Peyer's patch (tissue), 4 donors: ENCODE measurements at regions not wholly inside any gene's neighbourhood (a gene's known extent, or its start where the extent isn't known, plus 50 kb on each side); places are given as distances from the start of the nearest gene placed in this dataset.

ENCODE experiments used
- DNase-seq, 3 donors: peaks; one replicate each; pipeline ENCODE4 v3.0.0-alpha.2; 2017 to 2019
- H3K27ac ChIP-seq, 4 donors: fragments of 200-600 bp; sonication (generic); one replicate each; pipeline ENCODE4 v1.5.1; 2016 to 2019
- H3K27me3 ChIP-seq, 2 donors: fragments of 200-600 bp; sonication (generic); one replicate each; pipeline ENCODE4 v1.5.1; 2019
- H3K36me3 ChIP-seq, 3 donors: fragments of 200-600 bp; sonication (generic); one replicate each; pipeline ENCODE4 v1.5.1; 2016 to 2019
- H3K4me1 ChIP-seq, 4 donors: fragments of 200-600 bp; sonication (generic); one replicate each; pipeline ENCODE4 v1.5.1; 2016 to 2019
- H3K4me3 ChIP-seq, 4 donors: fragments of 200-600 bp; sonication (generic); 1 replicate in 3 of 4; 2 replicates in 1 of 4; pipeline ENCODE4 v1.5.1; 2016 to 2019; ENCODE audit warnings: mild to moderate bottlenecking in 1 of 4
- H3K9me3 ChIP-seq, 4 donors: fragments of 200-600 bp; sonication (generic); one replicate each; pipeline ENCODE4 v1.5.1; 2016 to 2019; ENCODE audit warnings: mild to moderate bottlenecking in 1 of 4
- POLR2A ChIP-seq, 2 donors: fragments of 450-650 bp; IDR thresholded peaks; one replicate each; pipeline ENCODE4 v1.5.1; 2017; ENCODE audit warnings: antibody characterized with exemption in 2 of 2, mild to moderate bottlenecking in 2 of 2, moderate library complexity in 2 of 2
- TF ChIP-seq, protein P1 (sequence below), 6 experiments: fragments of 450-650 bp in 4 of 6; fragments of 200-600 bp in 2 of 6; sonication (generic) in 1 of 6; IDR thresholded peaks; one replicate each; pipeline ENCODE4 v1.5.1; 2017 to 2019; ENCODE audit warnings: antibody characterized with exemption in 6 of 6, mild to moderate bottlenecking in 3 of 6, moderate library complexity in 1 of 6

DNA sequence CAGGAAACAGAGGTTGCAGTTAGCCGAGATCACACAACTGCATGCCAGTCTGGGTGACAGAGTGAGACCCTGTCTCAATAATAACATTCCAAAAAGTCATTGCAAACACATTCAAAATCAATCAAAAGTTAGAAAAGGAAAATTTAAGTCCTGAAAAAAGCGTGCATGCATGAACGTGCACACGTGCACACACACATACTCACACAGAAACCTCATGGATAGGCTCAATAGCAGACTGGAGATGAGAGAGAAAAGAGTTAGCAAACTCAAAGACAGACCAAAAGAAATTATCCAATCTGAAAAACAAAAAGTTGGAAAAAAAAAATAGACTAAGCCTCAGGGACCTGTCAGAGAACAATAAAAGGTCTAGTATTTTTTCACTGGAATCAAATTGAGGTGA lies 1005.6 kb downstream of the TBC1D22A start:
- no peak overlapping the region for H3K27ac ChIP-seq
- TF ChIP-seq, protein P1, sequence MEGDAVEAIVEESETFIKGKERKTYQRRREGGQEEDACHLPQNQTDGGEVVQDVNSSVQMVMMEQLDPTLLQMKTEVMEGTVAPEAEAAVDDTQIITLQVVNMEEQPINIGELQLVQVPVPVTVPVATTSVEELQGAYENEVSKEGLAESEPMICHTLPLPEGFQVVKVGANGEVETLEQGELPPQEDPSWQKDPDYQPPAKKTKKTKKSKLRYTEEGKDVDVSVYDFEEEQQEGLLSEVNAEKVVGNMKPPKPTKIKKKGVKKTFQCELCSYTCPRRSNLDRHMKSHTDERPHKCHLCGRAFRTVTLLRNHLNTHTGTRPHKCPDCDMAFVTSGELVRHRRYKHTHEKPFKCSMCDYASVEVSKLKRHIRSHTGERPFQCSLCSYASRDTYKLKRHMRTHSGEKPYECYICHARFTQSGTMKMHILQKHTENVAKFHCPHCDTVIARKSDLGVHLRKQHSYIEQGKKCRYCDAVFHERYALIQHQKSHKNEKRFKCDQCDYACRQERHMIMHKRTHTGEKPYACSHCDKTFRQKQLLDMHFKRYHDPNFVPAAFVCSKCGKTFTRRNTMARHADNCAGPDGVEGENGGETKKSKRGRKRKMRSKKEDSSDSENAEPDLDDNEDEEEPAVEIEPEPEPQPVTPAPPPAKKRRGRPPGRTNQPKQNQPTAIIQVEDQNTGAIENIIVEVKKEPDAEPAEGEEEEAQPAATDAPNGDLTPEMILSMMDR (IDR thresholded peaks at IDR 0.05) = no peak
- TF ChIP-seq POLR2A (IDR thresholded peaks at IDR 0.05) = no peak
- H3K4me1 ChIP-seq = no peaks in the 10 kb centered on the region
- no peak overlapping the region for H3K4me3 ChIP-seq
- H3K9me3 ChIP-seq = no peaks in the 10 kb centered on the region
- H3K27me3 ChIP-seq = no peaks in the 10 kb centered on the region
- no peak for DNase-seq
- H3K36me3 ChIP-seq = no peaks in the 10 kb centered on the region

DNA sequence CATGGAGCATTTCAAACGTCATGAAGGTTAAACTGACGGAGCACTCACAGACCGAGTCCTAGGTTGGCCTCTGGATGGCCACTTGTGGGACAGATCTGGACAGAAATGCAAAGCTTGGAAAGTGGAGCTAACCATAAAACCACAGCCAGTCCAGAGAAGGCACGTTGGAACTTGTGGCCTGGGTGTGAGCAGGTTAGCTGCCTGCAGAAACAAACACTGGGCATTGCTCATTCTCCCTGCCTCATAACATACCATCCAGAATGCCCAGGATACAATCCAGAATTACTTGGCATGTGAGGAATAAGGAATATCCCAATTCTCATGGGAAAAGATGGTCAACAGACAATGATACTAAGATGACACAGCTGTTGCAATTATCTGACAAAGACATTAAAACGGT lies 1005.0 kb downstream of the TBC1D22A start:
- H3K27me3 ChIP-seq = no peaks in the 10 kb centered on the region
- DNase-seq = no peak
- H3K36me3 ChIP-seq = no peaks in the 10 kb centered on the region
- no peak overlapping the region for H3K27ac ChIP-seq
- H3K9me3 ChIP-seq = no peaks in the 10 kb centered on the region
- no peak for TF ChIP-seq POLR2A (IDR thresholded peaks at IDR 0.05)
- TF ChIP-seq, protein P1 (IDR thresholded peaks at IDR 0.05) = no peak
- no peak overlapping the region for H3K4me3 ChIP-seq
- H3K4me1 ChIP-seq = no peaks in the 10 kb centered on the region

DNA sequence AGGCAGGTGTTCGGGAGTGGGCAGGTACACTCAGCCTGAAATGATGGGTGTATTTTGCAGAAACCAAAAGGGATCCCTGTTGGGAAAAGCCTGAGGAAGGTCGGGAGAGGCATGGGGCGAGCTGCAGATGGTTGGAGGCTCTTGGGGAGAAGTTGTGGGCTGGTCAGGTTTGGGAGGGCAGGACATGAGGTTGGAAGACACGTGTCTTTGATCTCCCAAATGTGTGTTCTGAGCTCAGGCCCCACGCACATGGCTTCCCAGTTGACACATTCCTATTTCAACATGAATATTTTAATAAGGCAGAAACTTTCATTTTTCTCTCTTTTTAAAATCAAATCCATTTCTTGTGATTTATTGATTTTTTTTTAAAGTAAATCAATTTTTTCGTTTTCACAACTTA lies 1003.3 kb downstream of the TBC1D22A start:
- H3K9me3 ChIP-seq = no peaks in the 10 kb centered on the region
- no peak for TF ChIP-seq POLR2A (IDR thresholded peaks at IDR 0.05)
- no peaks in the 10 kb centered on the region for H3K4me1 ChIP-seq
- H3K27ac ChIP-seq = no peak overlapping the region
- no peaks in the 10 kb centered on the region for H3K27me3 ChIP-seq
- H3K4me3 ChIP-seq = no peak overlapping the region
- DNase-seq = no peak
- no peaks in the 10 kb centered on the region for H3K36me3 ChIP-seq

DNA sequence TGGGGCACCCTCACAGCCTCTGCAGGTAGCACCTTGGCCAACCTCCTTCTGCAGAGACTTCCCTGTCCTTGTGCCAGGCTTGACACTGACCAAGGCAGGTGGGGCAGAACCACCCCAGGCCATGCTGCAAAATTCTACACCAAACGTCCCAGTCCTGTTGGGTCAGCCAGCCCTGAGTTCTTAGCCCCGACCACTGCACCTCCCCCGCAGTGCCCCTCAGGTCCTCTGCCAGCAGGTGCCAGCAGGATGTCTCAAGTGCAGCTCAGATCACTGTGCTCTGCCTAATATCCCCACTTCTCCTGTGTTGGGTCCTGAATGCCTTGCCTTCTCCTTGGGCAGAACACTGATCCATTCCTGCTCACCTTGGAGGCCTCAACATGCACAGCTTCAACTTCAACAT lies 999.7 kb downstream of the TBC1D22A start:
- no peak overlapping the region for H3K4me3 ChIP-seq
- H3K9me3 ChIP-seq = no peaks in the 10 kb centered on the region
- no peaks in the 10 kb centered on the region for H3K27me3 ChIP-seq
- no peak for TF ChIP-seq POLR2A (IDR thresholded peaks at IDR 0.05)
- TF ChIP-seq, protein P1 (IDR thresholded peaks at IDR 0.05) = no peak
- H3K27ac ChIP-seq = no peak overlapping the region
- DNase-seq = no peak
- H3K36me3 ChIP-seq = no peaks in the 10 kb centered on the region
- H3K4me1 ChIP-seq = no peaks in the 10 kb centered on the region

DNA sequence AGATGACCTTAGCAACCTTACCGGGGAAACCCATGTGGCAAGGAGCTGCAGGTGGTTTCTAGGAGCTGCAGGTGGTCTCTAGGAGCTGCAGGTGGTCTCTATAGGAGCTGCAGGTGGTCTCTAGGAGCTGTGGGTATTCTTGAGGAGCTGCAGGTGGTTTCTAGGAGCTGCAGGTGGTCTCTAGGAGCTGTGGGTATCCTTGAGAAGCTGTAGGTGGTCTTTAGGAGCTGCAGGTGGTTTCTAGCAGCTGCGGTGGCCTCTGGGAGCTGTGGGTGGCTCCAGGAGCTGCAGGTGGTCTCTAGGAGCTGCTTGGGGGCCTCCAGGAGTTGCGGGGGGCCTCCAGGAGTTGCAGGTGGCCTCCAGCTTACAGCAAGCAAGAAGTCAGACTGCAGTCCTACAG lies 997.5 kb downstream of the TBC1D22A start:
- H3K4me3 ChIP-seq = no peak overlapping the region
- H3K27me3 ChIP-seq = no peaks in the 10 kb centered on the region
- no peak overlapping the region for H3K27ac ChIP-seq
- no peaks in the 10 kb centered on the region for H3K36me3 ChIP-seq
- no peaks in the 10 kb centered on the region for H3K9me3 ChIP-seq
- TF ChIP-seq, protein P1 (IDR thresholded peaks at IDR 0.05) = no peak
- no peak for TF ChIP-seq POLR2A (IDR thresholded peaks at IDR 0.05)
- DNase-seq = no peak
- no peaks in the 10 kb centered on the region for H3K4me1 ChIP-seq

DNA sequence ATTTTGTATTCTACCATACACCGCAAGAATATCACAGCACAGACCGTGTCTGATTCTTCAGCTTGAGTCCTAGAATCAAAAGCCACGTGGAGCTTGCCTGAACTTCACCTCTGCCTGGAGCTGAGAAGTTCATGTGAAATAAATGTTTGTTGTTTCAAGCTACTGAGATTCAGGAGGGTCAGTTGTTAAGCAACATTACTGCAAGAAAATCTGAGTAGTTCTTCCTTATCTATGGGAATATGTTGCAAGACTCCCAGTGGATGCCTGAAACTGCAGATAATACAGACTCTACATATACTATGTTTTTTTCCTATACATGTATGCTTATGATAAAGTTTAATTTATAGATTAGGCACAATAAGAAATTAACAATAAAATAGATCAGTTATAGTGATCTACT lies 995.3 kb downstream of the TBC1D22A start:
- no peak overlapping the region for H3K4me3 ChIP-seq
- H3K27ac ChIP-seq = no peak overlapping the region
- H3K36me3 ChIP-seq = no peaks in the 10 kb centered on the region
- no peaks in the 10 kb centered on the region for H3K27me3 ChIP-seq
- no peaks in the 10 kb centered on the region for H3K9me3 ChIP-seq
- no peak for DNase-seq
- TF ChIP-seq POLR2A (IDR thresholded peaks at IDR 0.05) = no peak
- TF ChIP-seq, protein P1 (IDR thresholded peaks at IDR 0.05) = no peak
- H3K4me1 ChIP-seq = no peaks in the 10 kb centered on the region
